DOHH2 (cell line): ENCODE measurements at regions not wholly inside any gene's neighbourhood (a gene's known extent, or its start where the extent isn't known, plus 50 kb on each side); places are given as distances from the start of the nearest gene placed in this dataset.
"Not testable (repeated sequence)": the region's sequence is repeated elsewhere in the genome, so short reads cannot be mapped to it uniquely, and the experiment has no call there.

Source experiments
- H3F3A ChIP-seq: fragments of 200-600 bp; sonication (generic), shearing (Covaris generic); 2 replicates; pipeline ENCODE4 v1.6.0; 2016; ENCODE audit warnings: antibody characterized with exemption, mild to moderate bottlenecking; ENCODE audit not compliant: control insufficient read depth, insufficient read depth
- H3K27ac ChIP-seq: fragments of 200-600 bp; sonication (generic); 2 replicates; pipeline ENCODE4 v1.5.1; 2014; ENCODE audit warnings: low read depth, mild to moderate bottlenecking, low read length, moderate library complexity
- H3K27me3 ChIP-seq: fragments of 200-600 bp; sonication (generic); 2 replicates; pipeline ENCODE4 v1.6.1; 2014; ENCODE audit warnings: mild to moderate bottlenecking, low read length, mixed read lengths; ENCODE audit not compliant: control insufficient read depth
- H3K36me3 ChIP-seq: fragments of 200-600 bp; sonication (generic); 2 replicates; pipeline ENCODE4 v1.6.1; 2014; ENCODE audit warnings: mild to moderate bottlenecking, low read length, moderate library complexity, mixed read lengths; ENCODE audit not compliant: control insufficient read depth
- H3K4me1 ChIP-seq: fragments of 200-600 bp; sonication (generic); 2 replicates; pipeline ENCODE4 v1.6.1; 2014; ENCODE audit warnings: mild to moderate bottlenecking, low read length, mixed read lengths; ENCODE audit not compliant: control insufficient read depth
- H3K4me2 ChIP-seq: fragments of 200-600 bp; sonication (generic); 2 replicates; pipeline ENCODE4 v1.6.0; 2014; ENCODE audit warnings: mild to moderate bottlenecking, low read length, moderate library complexity
- H3K4me3 ChIP-seq: fragments of 200-600 bp; sonication (generic); 2 replicates; pipeline ENCODE4 v1.5.1; 2014; ENCODE audit warnings: mild to moderate bottlenecking, low read length, mixed read lengths
- H3K79me2 ChIP-seq: fragments of 200-600 bp; sonication (generic); 2 replicates; pipeline ENCODE4 v1.6.1; 2014; ENCODE audit warnings: mild to moderate bottlenecking, low read length, mixed read lengths; ENCODE audit not compliant: control insufficient read depth
- H3K9me2 ChIP-seq: fragments of 200-600 bp; sonication (generic); replicated peaks from 2 replicates; pipeline ENCODE4 v1.6.1; 2014; ENCODE audit warnings: mild to moderate bottlenecking, low read length, mixed read lengths; ENCODE audit not compliant: control insufficient read depth
- H3K9me3 ChIP-seq: fragments of 200-600 bp; sonication (generic); 2 replicates; pipeline ENCODE4 v1.6.1; 2014; ENCODE audit warnings: antibody characterized with exemption, low read length, mixed read lengths; ENCODE audit not compliant: control insufficient read depth, insufficient read depth
- H4K20me1 ChIP-seq: fragments of 200-600 bp; sonication (generic); 2 replicates; pipeline ENCODE4 v1.6.0; 2014; ENCODE audit warnings: low read depth, mild to moderate bottlenecking, antibody characterized with exemption, low read length, moderate library complexity; ENCODE audit not compliant: control insufficient read depth, insufficient read depth
- CTCF ChIP-seq: fragments of 200-600 bp; sonication (generic); IDR thresholded peaks from one replicate; pipeline ENCODE4 v1.5.1; 2014; ENCODE audit warnings: antibody characterized with exemption, mild to moderate bottlenecking, low read depth, low read length; ENCODE audit not compliant: poor library complexity, severe bottlenecking
- EZH2phosphoT487 ChIP-seq: fragments of 200-600 bp; sonication (generic); IDR thresholded peaks from 2 replicates; pipeline ENCODE4 v1.6.1; 2017; ENCODE audit warnings: borderline replicate concordance, mild to moderate bottlenecking, antibody characterized with exemption, low read length, moderate library complexity, mixed read lengths

DNA sequence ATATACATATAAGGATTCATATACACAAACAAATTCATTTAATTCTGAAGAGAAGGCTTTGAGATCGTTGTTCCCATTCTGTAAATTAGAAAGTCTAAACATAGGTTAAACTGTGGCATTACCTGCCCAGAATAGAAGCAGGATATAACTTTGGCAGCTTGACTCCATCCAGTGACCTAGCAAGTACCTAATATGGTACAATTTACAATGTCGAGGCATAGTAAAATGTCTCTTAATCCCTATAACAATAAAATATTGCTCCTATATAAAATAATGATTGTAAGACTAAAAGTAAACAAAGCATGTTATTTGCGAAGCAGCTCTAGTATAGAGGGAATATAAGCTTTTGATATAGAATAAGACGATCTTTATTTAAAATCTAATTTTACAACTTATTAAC lies 756.0 kb downstream of the LUZP2 start:
- Histone ChIP-seq H3F3A (no peaks in the 10 kb centered on the region), H3K36me3 (no peaks in the 10 kb centered on the region), H3K9me2 (no peaks in the 10 kb centered on the region), H3K27me3 (no peaks in the 10 kb centered on the region), H4K20me1 (no peaks in the 10 kb centered on the region), H3K9me3 (no peaks in the 10 kb centered on the region), H3K4me3 (no peak overlapping the region), H3K4me1 (no peaks in the 10 kb centered on the region), H3K79me2 (no peaks in the 10 kb centered on the region), H3K4me2 (no peak overlapping the region), H3K27ac (no peak overlapping the region)
- no peak for TF ChIP-seq CTCF
- TF ChIP-seq EZH2phosphoT487: no peak

GRCh38 chr11:25263861-25264260 lies 767.0 kb downstream of the LUZP2 start:
- H3K36me3 ChIP-seq: not testable (repeated sequence)

DNA sequence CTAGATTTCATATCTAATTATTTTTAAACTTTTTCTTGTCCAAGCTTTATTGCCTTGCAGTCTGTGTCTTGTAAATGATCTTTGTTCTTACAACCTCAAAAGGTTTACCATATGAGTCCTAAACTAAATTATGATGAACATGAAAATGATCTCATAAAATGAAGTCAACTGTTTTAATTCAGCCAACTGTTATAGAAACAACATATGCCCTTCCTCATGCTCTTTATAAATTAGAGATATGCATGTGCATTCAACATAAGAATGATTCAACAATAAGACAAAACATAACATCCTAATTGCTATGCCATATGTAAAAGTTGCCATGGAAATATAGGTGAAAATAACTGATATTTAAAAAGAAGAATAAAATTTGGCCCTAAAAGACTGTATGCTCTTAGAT lies 774.4 kb downstream of the LUZP2 start:
- H4K20me1 ChIP-seq: no peaks in the 10 kb centered on the region
- H3K9me2 ChIP-seq: no peaks in the 10 kb centered on the region
- no peaks in the 10 kb centered on the region for H3K79me2 ChIP-seq
- H3K4me1 ChIP-seq: no peaks in the 10 kb centered on the region
- no peaks in the 10 kb centered on the region for H3F3A ChIP-seq
- no peaks in the 10 kb centered on the region for H3K9me3 ChIP-seq
- no peaks in the 10 kb centered on the region for H3K36me3 ChIP-seq
- H3K4me3 ChIP-seq: no peak overlapping the region
- no peak overlapping the region for H3K4me2 ChIP-seq
- TF ChIP-seq EZH2phosphoT487 (no peak), CTCF (no peak)
- H3K27me3 ChIP-seq: no peaks in the 10 kb centered on the region
- H3K27ac ChIP-seq: no peak overlapping the region

More at GRCh38 chr11:25263861-25264260, 767.0 kb downstream of the LUZP2 start:
- not testable (repeated sequence) for H3K79me2 ChIP-seq, H3K27ac ChIP-seq, H3K4me1 ChIP-seq, H3K27me3 ChIP-seq, H3K4me2 ChIP-seq, H4K20me1 ChIP-seq, H3K9me3 ChIP-seq, H3K9me2 ChIP-seq, H3F3A ChIP-seq, H3K4me3 ChIP-seq

GRCh38 chr11:25272214-25272613 lies 775.4 kb downstream of the LUZP2 start:
- Histone ChIP-seq H3K4me2 (no peak overlapping the region), H3F3A (no peaks in the 10 kb centered on the region), H3K4me1 (no peaks in the 10 kb centered on the region), H3K9me2 (no peaks in the 10 kb centered on the region), H3K27me3 (no peaks in the 10 kb centered on the region), H4K20me1 (no peaks in the 10 kb centered on the region), H3K9me3 (no peaks in the 10 kb centered on the region), H3K4me3 (no peak overlapping the region), H3K27ac (no peak overlapping the region), H3K36me3 (no peaks in the 10 kb centered on the region), H3K79me2 (no peaks in the 10 kb centered on the region)
- TF ChIP-seq EZH2phosphoT487 (no peak), CTCF (no peak)

DNA sequence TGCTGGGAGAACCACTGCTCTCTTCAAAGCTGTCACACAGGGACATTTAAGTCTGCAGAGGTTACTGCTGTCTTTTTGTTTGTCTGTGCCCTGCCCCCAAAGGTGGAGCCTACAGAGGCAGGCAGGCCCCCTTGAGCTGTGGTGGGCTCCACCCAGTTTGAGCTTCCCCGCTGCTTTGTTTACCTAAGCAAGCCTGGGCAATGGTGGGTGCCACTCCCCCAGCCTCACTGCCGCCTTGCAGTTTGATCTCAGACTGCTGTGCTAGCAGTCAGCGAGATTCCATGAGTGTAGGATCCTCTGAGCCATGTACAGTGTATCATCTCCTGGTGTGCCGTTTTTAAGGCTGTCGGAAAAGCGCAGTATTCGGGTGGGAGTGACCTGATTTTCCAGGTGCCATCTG lies 784.0 kb downstream of the LUZP2 start:
- H3K4me1 ChIP-seq, H3K27ac ChIP-seq, H3K27me3 ChIP-seq, H3K9me2 ChIP-seq, H3K4me3 ChIP-seq, H4K20me1 ChIP-seq, H3K79me2 ChIP-seq, H3K36me3 ChIP-seq, H3F3A ChIP-seq, H3K4me2 ChIP-seq, H3K9me3 ChIP-seq: not testable (repeated sequence)
